ENCODE measurements at regions not wholly inside any gene's neighbourhood (a gene's known extent, or its start where the extent isn't known, plus 50 kb on each side); places are given as distances from the start of the nearest gene placed in this dataset.

GRCh38 chr1:234774971-234775370, 165.0 kb upstream of the IRF2BP2 start:
- TF ChIP-seq YY1 (IDR thresholded peaks at IDR 0.05; ENCODE audit: low read depth) (no peak), POLR2AphosphoS5 (IDR thresholded peaks at IDR 0.05; ENCODE audit: low read depth, low read length) (no peak), MXI1 (IDR thresholded peaks at IDR 0.05; ENCODE audit: low read depth, low read length) (no peak), GATA2 (CRISPR knock-in tag; IDR thresholded peaks at IDR 0.05) (no peak)

All from SK-N-SH (cell line).